H1 (cell line): ENCODE measurements at regions not wholly inside any gene's neighbourhood (a gene's known extent, or its start where the extent isn't known, plus 50 kb on each side); places are given as distances from the start of the nearest gene placed in this dataset.

Experiments
- CTCF ChIP-seq, 3 experiments: IDR thresholded peaks; 1 replicate in 2 of 3; 2 replicates in 1 of 3; pipeline versions ENCODE4 v1.5.1 to v1.6.1; 2011; ENCODE audit warnings: low read length in 3 of 3, mild to moderate bottlenecking in 3 of 3, inconsistent platforms in 2 of 3, low read depth in 1 of 3, moderate library complexity in 1 of 3; ENCODE audit not compliant: insufficient read depth in 1 of 3; ENCODE audit errors: control extremely low read depth in 1 of 3
- EZH2 ChIP-seq: fragments of 200-600 bp; sonication (generic); IDR thresholded peaks from 2 replicates; pipeline ENCODE4 v1.7.1; 2012; ENCODE audit warnings: low read depth, mild to moderate bottlenecking, moderate library complexity, low read length, inconsistent platforms; ENCODE audit not compliant: severe bottlenecking
- NRF1 ChIP-seq: IDR thresholded peaks from 2 replicates; pipeline ENCODE4 v1.6.1; 2011; ENCODE audit warnings: mild to moderate bottlenecking, low read depth, low read length, improper control_type of control experiment
- POLR2A ChIP-seq, 2 experiments: IDR thresholded peaks; 1 replicate in 1 of 2; 2 replicates in 1 of 2; pipeline ENCODE4 v1.6.1; 2011; ENCODE audit warnings: low read depth in 2 of 2, low read length in 2 of 2, mild to moderate bottlenecking in 2 of 2; ENCODE audit errors: control extremely low read depth in 1 of 2
- POLR2AphosphoS5 ChIP-seq: IDR thresholded peaks from 2 replicates; pipeline ENCODE4 v1.6.1; 2011; ENCODE audit warnings: low read depth, low read length
- RAD21 ChIP-seq, 2 experiments: IDR thresholded peaks in 1 of 2; conservative IDR thresholded peaks in 1 of 2; 2 replicates each; pipeline ENCODE4 v1.6.1; 2011; ENCODE audit warnings: low read depth in 2 of 2, low read length in 2 of 2, improper control_type of control experiment in 1 of 2, inconsistent platforms in 1 of 2, mild to moderate bottlenecking in 1 of 2, moderate library complexity in 1 of 2
- SIN3A ChIP-seq, 2 experiments: IDR thresholded peaks in 1 of 2; conservative IDR thresholded peaks in 1 of 2; 2 replicates each; pipeline ENCODE4 v1.6.1; 2011 to 2012; ENCODE audit warnings: low read length in 2 of 2, improper control_type of control experiment in 1 of 2, low read depth in 1 of 2, mild to moderate bottlenecking in 1 of 2
- SRF ChIP-seq: IDR thresholded peaks from 2 replicates; pipeline ENCODE4 v1.6.1; 2011; ENCODE audit warnings: mild to moderate bottlenecking, low read depth, low read length, moderate library complexity
- YY1 ChIP-seq: IDR thresholded peaks from 2 replicates; pipeline ENCODE4 v1.6.1; 2011; ENCODE audit warnings: low read depth, mild to moderate bottlenecking, low read length

DNA sequence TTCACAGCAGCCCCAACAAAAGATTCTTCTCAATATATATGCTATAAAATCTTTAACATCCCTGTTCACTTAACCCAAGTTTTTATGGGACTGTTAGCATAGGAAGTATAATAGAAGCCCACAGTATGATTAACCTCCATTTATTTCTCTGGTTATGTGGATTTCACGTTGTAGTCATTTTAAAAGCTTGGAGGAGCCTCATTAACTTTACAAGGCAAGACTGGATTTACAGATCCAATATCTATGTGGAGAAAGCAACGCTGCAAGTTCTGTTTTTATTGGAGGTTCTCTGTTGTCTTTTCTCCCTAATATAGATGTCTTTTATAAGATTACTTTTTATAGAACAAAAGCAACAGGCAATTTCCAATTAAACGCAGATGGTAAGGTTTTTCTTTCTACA is 114.9 kb upstream of the SYT4 start:
- no peak for TF ChIP-seq CTCF (IDR thresholded peaks at IDR 0.05; ENCODE audit: control extremely low read depth in 1 of 3, insufficient read depth in 1 of 3, low read depth in 1 of 3, low read length in 3 of 3)
- TF ChIP-seq POLR2AphosphoS5, result no peak
- TF ChIP-seq NRF1, result no peak
- TF ChIP-seq EZH2, result no peak
- no peak for TF ChIP-seq SIN3A (conservative IDR thresholded peaks at IDR 0.05 in 1 of 2, IDR thresholded peaks at IDR 0.05 in 1 of 2; ENCODE audit: low read depth in 1 of 2, low read length in 2 of 2)
- no peak for TF ChIP-seq POLR2A (IDR thresholded peaks at IDR 0.05; ENCODE audit: control extremely low read depth in 1 of 2, low read depth in 2 of 2, low read length in 2 of 2)
- no peak for TF ChIP-seq RAD21 (IDR thresholded peaks at IDR 0.05 in 1 of 2, conservative IDR thresholded peaks at IDR 0.05 in 1 of 2; ENCODE audit: low read depth in 2 of 2, low read length in 2 of 2)
- no peak for TF ChIP-seq SRF
- TF ChIP-seq YY1, result no peak
